ENCODE measurements at regions not wholly inside any gene's neighbourhood (a gene's known extent, or its start where the extent isn't known, plus 50 kb on each side); places are given as distances from the start of the nearest gene placed in this dataset.

GRCh38 chr1:22212400-22213233 lies 69.7 kb upstream of the WNT4 start:
- Histone ChIP-seq H3K36me3 (ENCODE audit: control insufficient read depth in 2 of 4, insufficient read depth in 4 of 4, low read length in 3 of 4) (no peaks in the 10 kb centered on the region), H3K23ac (ENCODE audit: insufficient read length) (no peak overlapping the region), H3K23me2 (ENCODE audit: low read depth, low read length) (no peaks in the 10 kb centered on the region), H3K79me1 (ENCODE audit: low read depth, low read length) (no peaks in the 10 kb centered on the region), H3K79me2 (ENCODE audit: control insufficient read depth in 1 of 2, insufficient read depth in 2 of 2, low read length in 2 of 2) (no peaks in the 10 kb centered on the region), H4K91ac (replicated peaks; ENCODE audit: insufficient read length, low read length) (no peak overlapping the region), H2BK120ac (replicated peaks; ENCODE audit: low read depth, low read length) (no peak overlapping the region), H3K9ac (replicated peaks in 1 of 4; ENCODE audit: extremely low read depth in 1 of 4, low read depth in 3 of 4, low read length in 3 of 4) (no peak overlapping the region), H3K27ac (ENCODE audit: low read depth, low read length) (no peak overlapping the region), H2BK5ac (ENCODE audit: low read depth, low read length) (no peak overlapping the region), H2BK15ac (ENCODE audit: low read length) (no peak overlapping the region), H3K9me3 (ENCODE audit: insufficient read depth in 2 of 2, low read depth in 1 of 2, low read length in 1 of 2) (no peaks in the 10 kb centered on the region), H4K8ac (ENCODE audit: extremely low read depth, insufficient read depth, low read length) (no peak overlapping the region), H3K4me1 (replicated peaks in 1 of 4; ENCODE audit: control insufficient read depth in 3 of 4, insufficient read depth in 4 of 4, low read length in 3 of 4) (peaks cover 12 to 27% (median 15%) of the 10 kb centered on the region in 4 experiments), H3K4ac (replicated peaks; ENCODE audit: insufficient read length, low read depth, low read length) (no peak overlapping the region), H4K5ac (ENCODE audit: insufficient read length, low read depth, low read length) (no peak overlapping the region), H2AK5ac (ENCODE audit: low read depth, low read length) (no peak overlapping the region), H2BK20ac (ENCODE audit: low read length) (no peak overlapping the region), H3K27me3 (replicated peaks in 1 of 4; ENCODE audit: control insufficient read depth in 3 of 4, extremely low read depth in 1 of 4, insufficient read depth in 3 of 4, low read length in 3 of 4) (peaks cover 0 to 15% (median 3%) of the 10 kb centered on the region in 4 experiments; a peak in 5 of 7 replicates), H3K4me2 (ENCODE audit: insufficient read depth in 1 of 2, low read depth in 2 of 2, low read length in 2 of 2) (no peak overlapping the region), H3K18ac (ENCODE audit: extremely low read depth, low read length) (no peak overlapping the region), H3K14ac (ENCODE audit: insufficient read length) (no peak overlapping the region), H2AFZ (ENCODE audit: low read length) (no peak overlapping the region), H4K20me1 (replicated peaks in 1 of 2; ENCODE audit: control insufficient read depth in 1 of 2, insufficient read depth in 2 of 2, low read length in 2 of 2) (no peaks in the 10 kb centered on the region), H2BK12ac (ENCODE audit: low read depth, low read length) (no peak overlapping the region), H3K4me3 (ENCODE audit: extremely low read depth in 1 of 4, insufficient read depth in 2 of 4, low read depth in 3 of 4, low read length in 4 of 4) (no peak overlapping the region), H3K56ac (replicated peaks; ENCODE audit: insufficient read length, low read depth, low read length) (no peak overlapping the region)
- DNase-seq (ENCODE audit: low read depth in 1 of 2, low spot score in 2 of 2) (no peak), FAIRE-seq (no peak)
- ChIA-PET POLR2A (ENCODE audit: partially characterized antibody) (no interaction called here), CTCF (ENCODE audit: partially characterized antibody) (interaction anchor here (0.6 to 2.0 kb wide), 5 partner anchors 14 to 250 kb away, joined by 3 to 10 read pairs (median 4); no protein-coding TSS in a partner anchor)
- 76% methylated on average over 16 of the region's 20 CpGs; no CpG with 5 or more reads in 1 of the 2 experiments for WGBS, 2 experiments (ENCODE audit: extremely low coverage in 1 of 2, insufficient coverage in 1 of 2, insufficient read length in 1 of 2, insufficient replicate concordance in 2 of 2, low coverage in 1 of 2, low lambda C conversion rate in 2 of 2, missing lambda C conversion rate in 1 of 2)
- TF ChIP-seq TAF1 (IDR thresholded peaks at IDR 0.05; ENCODE audit: low read depth, low read length) (no peak), POU5F1 (IDR thresholded peaks at IDR 0.05; ENCODE audit: low read depth, low read length) (no peak), USF2 (IDR thresholded peaks at IDR 0.05; ENCODE audit: low read length) (no peak), SP2 (IDR thresholded peaks at IDR 0.05; ENCODE audit: low read length) (no peak)

All from H1 (cell line).